ENCODE measurements at regions not wholly inside any gene's neighbourhood (a gene's known extent, or its start where the extent isn't known, plus 50 kb on each side); places are given as distances from the start of the nearest gene placed in this dataset.

- Histone ChIP-seq H4K20me1 (ENCODE audit: insufficient read depth) (no peaks in the 10 kb centered on the region), H3K79me2 (replicated peaks; ENCODE audit: insufficient read depth, low read length) (no peaks in the 10 kb centered on the region), H3K36me3 (ENCODE audit: insufficient read depth, low read length) (no peaks in the 10 kb centered on the region), H3K4me3 (ENCODE audit: low read length) (no peak overlapping the region), H3K4me2 (ENCODE audit: low read length) (no peak overlapping the region), H3K9me2 (ENCODE audit: insufficient read depth, low read length) (no peaks in the 10 kb centered on the region), H3K27me3 (ENCODE audit: insufficient read depth, low read depth, low read length) (no peaks in the 10 kb centered on the region), H2AFZ (ENCODE audit: low read depth, low read length) (no peak overlapping the region), H3K9me3 (ENCODE audit: low read length) (no peaks in the 10 kb centered on the region), H3K9ac (ENCODE audit: low read length) (no peak overlapping the region), H3F3A (ENCODE audit: insufficient read depth, low read length, poor library complexity, severe bottlenecking) (no peaks in the 10 kb centered on the region), H3K27ac (ENCODE audit: low read length) (no peak overlapping the region)
- no peak for TF ChIP-seq TAF1 (IDR thresholded peaks at IDR 0.05; ENCODE audit: low read depth)
- TF ChIP-seq RAD21 (conservative IDR thresholded peaks at IDR 0.05), result no peak
- TF ChIP-seq EZH2 (IDR thresholded peaks at IDR 0.05; ENCODE audit: borderline replicate concordance, insufficient read depth, low read length, poor library complexity, severe bottlenecking), result no peak
- no peak for TF ChIP-seq POLR2AphosphoS5 (IDR thresholded peaks at IDR 0.05)
- TF ChIP-seq REST (IDR thresholded peaks at IDR 0.05; ENCODE audit: borderline replicate concordance), result no peak
- no peak for TF ChIP-seq EP300 (conservative IDR thresholded peaks at IDR 0.05; ENCODE audit: poor library complexity, severe bottlenecking)
- no peak for TF ChIP-seq SMC3 (conservative IDR thresholded peaks at IDR 0.05; ENCODE audit: poor library complexity)
- TF ChIP-seq CTCF (IDR thresholded peaks at IDR 0.05; ENCODE audit: poor library complexity, severe bottlenecking), result no peak
- no peak for TF ChIP-seq MXI1 (conservative IDR thresholded peaks at IDR 0.05; ENCODE audit: poor library complexity, severe bottlenecking)
Observed at GRCh38 chr11:92557879-92558278, 333.3 kb downstream of the FAT3 start.

- no peaks in the 10 kb centered on the region for H3K9me3 ChIP-seq (ENCODE audit: low read length)
Observed at GRCh38 chr11:92558323-92558722, 333.7 kb downstream of the FAT3 start.

More at GRCh38 chr11:92558323-92558722, 333.7 kb downstream of the FAT3 start:
- Histone ChIP-seq H3F3A (ENCODE audit: insufficient read depth, low read length, poor library complexity, severe bottlenecking) (no peaks in the 10 kb centered on the region), H2AFZ (ENCODE audit: low read depth, low read length) (no peak overlapping the region), H3K36me3 (ENCODE audit: insufficient read depth, low read length) (no peaks in the 10 kb centered on the region), H3K79me2 (replicated peaks; ENCODE audit: insufficient read depth, low read length) (no peaks in the 10 kb centered on the region), H3K4me2 (ENCODE audit: low read length) (no peak overlapping the region), H3K4me3 (ENCODE audit: low read length) (no peak overlapping the region), H4K20me1 (ENCODE audit: insufficient read depth) (no peaks in the 10 kb centered on the region), H3K27me3 (ENCODE audit: insufficient read depth, low read depth, low read length) (no peaks in the 10 kb centered on the region), H3K9me2 (ENCODE audit: insufficient read depth, low read length) (no peaks in the 10 kb centered on the region), H3K27ac (ENCODE audit: low read length) (no peak overlapping the region), H3K9ac (ENCODE audit: low read length) (no peak overlapping the region)
- TF ChIP-seq RAD21 (conservative IDR thresholded peaks at IDR 0.05), result no peak
- TF ChIP-seq SMC3 (conservative IDR thresholded peaks at IDR 0.05; ENCODE audit: poor library complexity), result no peak
- no peak for TF ChIP-seq MXI1 (conservative IDR thresholded peaks at IDR 0.05; ENCODE audit: poor library complexity, severe bottlenecking)
- TF ChIP-seq TAF1 (IDR thresholded peaks at IDR 0.05; ENCODE audit: low read depth), result no peak
- TF ChIP-seq EP300 (conservative IDR thresholded peaks at IDR 0.05; ENCODE audit: poor library complexity, severe bottlenecking), result no peak
- no peak for TF ChIP-seq REST (IDR thresholded peaks at IDR 0.05; ENCODE audit: borderline replicate concordance)
- no peak for TF ChIP-seq EZH2 (IDR thresholded peaks at IDR 0.05; ENCODE audit: borderline replicate concordance, insufficient read depth, low read length, poor library complexity, severe bottlenecking)
- no peak for TF ChIP-seq POLR2AphosphoS5 (IDR thresholded peaks at IDR 0.05)
- TF ChIP-seq CTCF (IDR thresholded peaks at IDR 0.05; ENCODE audit: poor library complexity, severe bottlenecking), result no peak

All from neural cell (in vitro differentiated cells).